Nephron progenitor cell (in vitro differentiated cells): ENCODE measurements at regions not wholly inside any gene's neighbourhood (a gene's known extent, or its start where the extent isn't known, plus 50 kb on each side); places are given as distances from the start of the nearest gene placed in this dataset.

Source experiments
- DNase-seq: peaks from one replicate; pipeline ENCODE4 v3.0.0; 2021
- H3K27ac Mint-ChIP-seq: 2 replicates; pipeline ENCODE4 v1.8.0; 2021; ENCODE audit warnings: mild to moderate bottlenecking, moderate library complexity, mixed read lengths
- H3K27me3 Mint-ChIP-seq: 2 replicates; pipeline ENCODE4 v1.8.0; 2021; ENCODE audit warnings: mild to moderate bottlenecking, low read depth, mixed read lengths; ENCODE audit not compliant: poor library complexity
- H3K36me3 Mint-ChIP-seq: 2 replicates; pipeline ENCODE4 v1.8.0; 2021; ENCODE audit warnings: low read depth, mixed read lengths
- H3K4me1 Mint-ChIP-seq: 2 replicates; pipeline ENCODE4 v1.8.0; 2021; ENCODE audit warnings: mixed read lengths
- H3K4me3 Mint-ChIP-seq: 2 replicates; pipeline ENCODE4 v1.8.0; 2021; ENCODE audit warnings: mild to moderate bottlenecking, moderate library complexity, mixed read lengths
- H3K9me3 Mint-ChIP-seq: 2 replicates; pipeline ENCODE4 v1.8.0; 2021; ENCODE audit warnings: mild to moderate bottlenecking, moderate library complexity, mixed read lengths
- TF ChIP-seq, protein P1 (sequence below): fragments of 200-600 bp; sonication (generic); IDR thresholded peaks from 2 replicates; pipeline ENCODE4 v1.5.0; 2021; ENCODE audit warnings: antibody characterized with exemption

DNA sequence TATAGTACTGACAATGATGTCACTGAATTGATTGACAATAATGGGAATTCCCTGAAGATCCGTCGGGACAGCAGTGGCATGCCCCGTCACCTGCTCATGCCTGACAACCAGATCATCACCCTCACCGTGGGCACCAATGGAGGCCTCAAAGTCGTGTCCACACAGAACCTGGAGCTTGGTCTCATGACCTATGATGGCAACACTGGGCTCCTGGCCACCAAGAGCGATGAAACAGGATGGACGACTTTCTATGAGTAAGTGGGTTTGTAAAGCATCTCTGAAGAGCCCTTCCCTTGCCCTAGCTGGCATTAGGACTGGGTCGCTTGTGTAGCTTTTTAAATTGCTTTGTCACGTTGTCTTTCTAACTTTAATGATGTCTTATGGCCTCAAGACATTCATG is 72.7 kb upstream of the WWC1 start:
- H3K27ac Mint-ChIP-seq = no peak overlapping the region
- peaks cover 4% of the 10 kb centered on the region for H3K27me3 Mint-ChIP-seq
- no peak for DNase-seq
- H3K9me3 Mint-ChIP-seq = no peaks in the 10 kb centered on the region
- H3K4me1 Mint-ChIP-seq = peaks cover 41% of the 10 kb centered on the region
- H3K4me3 Mint-ChIP-seq = no peak overlapping the region
- H3K36me3 Mint-ChIP-seq = no peaks in the 10 kb centered on the region
- TF ChIP-seq, protein P1, sequence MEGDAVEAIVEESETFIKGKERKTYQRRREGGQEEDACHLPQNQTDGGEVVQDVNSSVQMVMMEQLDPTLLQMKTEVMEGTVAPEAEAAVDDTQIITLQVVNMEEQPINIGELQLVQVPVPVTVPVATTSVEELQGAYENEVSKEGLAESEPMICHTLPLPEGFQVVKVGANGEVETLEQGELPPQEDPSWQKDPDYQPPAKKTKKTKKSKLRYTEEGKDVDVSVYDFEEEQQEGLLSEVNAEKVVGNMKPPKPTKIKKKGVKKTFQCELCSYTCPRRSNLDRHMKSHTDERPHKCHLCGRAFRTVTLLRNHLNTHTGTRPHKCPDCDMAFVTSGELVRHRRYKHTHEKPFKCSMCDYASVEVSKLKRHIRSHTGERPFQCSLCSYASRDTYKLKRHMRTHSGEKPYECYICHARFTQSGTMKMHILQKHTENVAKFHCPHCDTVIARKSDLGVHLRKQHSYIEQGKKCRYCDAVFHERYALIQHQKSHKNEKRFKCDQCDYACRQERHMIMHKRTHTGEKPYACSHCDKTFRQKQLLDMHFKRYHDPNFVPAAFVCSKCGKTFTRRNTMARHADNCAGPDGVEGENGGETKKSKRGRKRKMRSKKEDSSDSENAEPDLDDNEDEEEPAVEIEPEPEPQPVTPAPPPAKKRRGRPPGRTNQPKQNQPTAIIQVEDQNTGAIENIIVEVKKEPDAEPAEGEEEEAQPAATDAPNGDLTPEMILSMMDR = no peak

DNA sequence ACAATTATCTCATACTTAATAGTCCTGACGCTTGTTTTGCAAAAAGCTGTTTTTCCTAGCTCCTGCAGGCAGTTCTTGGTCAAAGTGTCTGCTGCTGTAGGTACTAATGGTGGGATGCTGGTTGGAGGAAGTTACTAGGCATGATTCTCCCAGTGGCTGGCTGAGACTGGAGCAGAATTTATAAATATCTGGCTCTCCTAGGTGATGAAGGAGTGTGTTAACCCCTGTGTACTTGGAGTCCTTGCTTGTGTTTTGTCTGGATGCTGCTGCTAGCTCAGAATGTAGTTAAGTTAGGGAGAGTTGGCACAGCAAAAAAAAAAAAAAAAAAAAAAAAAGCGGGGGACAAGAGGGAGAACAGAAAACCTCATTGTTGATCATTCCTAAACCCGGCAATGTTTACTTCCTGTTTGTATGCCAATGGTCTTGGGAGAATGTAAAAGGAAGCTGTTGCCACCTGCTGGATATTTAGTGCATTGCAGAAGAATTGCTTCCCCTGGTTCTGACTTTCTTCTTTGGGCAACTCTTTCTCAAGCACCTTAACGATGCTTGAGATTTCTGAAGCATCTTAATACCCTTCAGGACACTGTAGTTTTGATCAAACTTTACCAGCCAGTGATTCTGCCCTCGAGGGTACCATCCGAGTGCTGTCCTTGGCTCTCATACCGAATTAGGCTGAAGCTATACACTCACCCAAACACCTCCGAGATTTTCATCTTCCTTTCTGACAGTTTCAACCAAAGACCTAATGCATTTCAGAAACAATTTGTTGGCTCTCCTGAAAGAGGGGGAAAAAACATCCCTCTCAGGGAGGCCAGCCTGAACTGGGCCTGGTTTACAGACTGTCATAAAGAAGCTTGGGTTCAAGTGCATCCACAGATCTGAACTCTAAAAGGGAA is 71.7 kb upstream of the WWC1 start:
- TF ChIP-seq, protein P1 = peak; percentile 85
- H3K27me3 Mint-ChIP-seq = peaks cover 4% of the 10 kb centered on the region
- no peak overlapping the region for H3K4me3 Mint-ChIP-seq
- H3K9me3 Mint-ChIP-seq = no peaks in the 10 kb centered on the region
- H3K27ac Mint-ChIP-seq = no peak overlapping the region
- H3K4me1 Mint-ChIP-seq = peaks cover 48% of the 10 kb centered on the region
- H3K36me3 Mint-ChIP-seq = no peaks in the 10 kb centered on the region
- DNase-seq = peak; percentile 56

DNA sequence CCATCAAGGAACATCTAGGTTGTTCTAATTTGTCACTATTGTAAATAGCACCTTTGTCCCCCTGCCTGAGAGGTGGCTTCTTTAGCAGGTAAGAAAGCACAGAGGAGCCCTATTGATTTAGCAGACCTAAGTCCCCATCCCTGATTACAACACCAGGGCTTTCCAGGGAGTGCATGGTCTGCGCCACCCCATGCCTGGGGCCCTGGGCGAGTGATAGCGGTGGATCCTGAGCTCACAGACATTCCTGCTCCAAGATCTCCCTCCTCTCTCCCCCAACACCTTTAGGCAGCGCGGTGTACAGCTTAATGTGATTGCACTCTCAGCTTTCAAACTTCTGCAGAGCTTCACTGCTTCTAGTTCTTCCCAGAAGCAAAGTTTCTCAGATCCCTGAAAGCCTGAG is 67.4 kb upstream of the WWC1 start:
- H3K27me3 Mint-ChIP-seq = peaks cover 8% of the 10 kb centered on the region
- TF ChIP-seq, protein P1 = no peak
- no peak for DNase-seq
- H3K4me3 Mint-ChIP-seq = no peak overlapping the region
- H3K27ac Mint-ChIP-seq = peak overlapping the region; percentile 77
- H3K9me3 Mint-ChIP-seq = no peaks in the 10 kb centered on the region
- peaks cover 45% of the 10 kb centered on the region for H3K4me1 Mint-ChIP-seq
- H3K36me3 Mint-ChIP-seq = no peaks in the 10 kb centered on the region

DNA sequence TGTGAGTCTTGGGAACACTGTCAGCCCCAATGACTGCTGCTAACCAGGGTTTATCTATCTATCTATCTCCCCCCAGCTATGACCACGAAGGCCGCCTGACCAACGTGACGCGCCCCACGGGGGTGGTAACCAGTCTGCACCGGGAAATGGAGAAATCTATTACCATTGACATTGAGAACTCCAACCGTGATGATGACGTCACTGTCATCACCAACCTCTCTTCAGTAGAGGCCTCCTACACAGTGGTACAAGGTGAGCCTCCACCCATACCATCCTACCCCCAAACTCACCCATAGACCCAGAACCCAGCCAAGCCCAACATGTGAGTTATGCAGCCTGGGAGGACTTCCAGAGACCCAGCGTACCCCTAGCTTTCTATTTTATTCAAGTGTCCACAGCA is 65.4 kb upstream of the WWC1 start:
- Mint-ChIP-seq H3K4me3 (no peak overlapping the region), H3K27me3 (peaks cover 11% of the 10 kb centered on the region), H3K4me1 (peaks cover 46% of the 10 kb centered on the region), H3K27ac (peak overlapping the region; percentile 37), H3K36me3 (peaks cover 7% of the 10 kb centered on the region), H3K9me3 (no peaks in the 10 kb centered on the region)
- no peak for DNase-seq
- TF ChIP-seq, protein P1 = no peak

DNA sequence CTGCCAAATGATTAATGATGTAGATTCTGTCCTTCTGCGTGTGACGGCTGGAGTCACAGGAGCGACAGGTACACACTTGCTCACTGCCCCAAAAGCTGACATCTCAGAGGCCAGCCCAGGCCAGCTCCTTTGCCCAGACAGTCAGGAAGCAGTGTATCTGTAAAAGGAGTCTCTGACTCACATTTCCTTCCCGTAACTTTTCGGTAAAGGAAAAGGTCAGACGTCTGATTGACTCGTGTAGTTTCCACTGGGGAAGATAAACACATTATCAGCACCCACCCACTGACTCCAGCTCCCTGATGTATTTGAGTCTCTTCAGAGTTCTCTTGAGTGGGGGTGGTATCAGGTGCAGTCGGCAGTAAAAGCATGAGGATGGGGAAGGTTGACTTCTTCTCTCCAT is 64.4 kb upstream of the WWC1 start:
- no peak for DNase-seq
- peaks cover 7% of the 10 kb centered on the region for H3K36me3 Mint-ChIP-seq
- H3K4me1 Mint-ChIP-seq = peaks cover 48% of the 10 kb centered on the region
- no peak overlapping the region for H3K27ac Mint-ChIP-seq
- H3K4me3 Mint-ChIP-seq = no peak overlapping the region
- H3K27me3 Mint-ChIP-seq = peaks cover 11% of the 10 kb centered on the region
- no peaks in the 10 kb centered on the region for H3K9me3 Mint-ChIP-seq
- TF ChIP-seq, protein P1 = no peak
